ENCODE measurements at regions not wholly inside any gene's neighbourhood (a gene's known extent, or its start where the extent isn't known, plus 50 kb on each side); places are given as distances from the start of the nearest gene placed in this dataset.
A peak's percentile ranks its signal among the peaks of the same experiment; 100 is the strongest.
"Not testable (repeated sequence)": the region's sequence is repeated elsewhere in the genome, so short reads cannot be mapped to it uniquely, and the experiment has no call there.

- not testable (repeated sequence) for DNase-seq (ENCODE audit: low read depth, low spot score); H3K27ac ChIP-seq
Observed at GRCh38 chrX:95549552-95549951, 1135.1 kb upstream of the DIAPH2 start.

DNA sequence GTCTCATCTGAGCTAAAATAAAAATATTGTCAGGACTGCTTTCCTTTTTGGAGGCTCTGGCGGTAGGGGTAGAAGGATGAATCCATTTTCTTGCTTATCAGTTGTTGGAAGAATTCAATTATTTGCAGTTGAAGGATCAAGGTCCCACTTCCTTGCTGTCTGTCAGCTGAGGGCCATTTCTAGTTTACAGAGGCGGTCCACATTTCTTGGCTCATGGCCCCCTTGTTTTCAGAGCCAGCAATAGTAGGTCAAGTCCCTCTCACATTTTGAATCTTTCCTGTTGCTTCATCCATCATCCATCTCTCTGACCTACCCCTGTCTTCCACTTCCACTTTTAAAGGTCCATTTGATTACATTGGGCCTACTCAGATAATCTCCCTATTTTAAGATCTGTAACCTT is 1099.3 kb upstream of the DIAPH2 start:
- no peak for DNase-seq (ENCODE audit: low read depth, low spot score)
- H3K27ac ChIP-seq = no peak overlapping the region

- no peak for DNase-seq (ENCODE audit: low read depth, low spot score)
- no peak overlapping the region for H3K27ac ChIP-seq
Observed at GRCh38 chrX:95612350-95612749, 1072.3 kb upstream of the DIAPH2 start.

- no peak overlapping the region for H3K27ac ChIP-seq
- no peak for DNase-seq (ENCODE audit: low read depth, low spot score)
Observed at GRCh38 chrX:95622200-95622599, 1062.4 kb upstream of the DIAPH2 start.

DNA sequence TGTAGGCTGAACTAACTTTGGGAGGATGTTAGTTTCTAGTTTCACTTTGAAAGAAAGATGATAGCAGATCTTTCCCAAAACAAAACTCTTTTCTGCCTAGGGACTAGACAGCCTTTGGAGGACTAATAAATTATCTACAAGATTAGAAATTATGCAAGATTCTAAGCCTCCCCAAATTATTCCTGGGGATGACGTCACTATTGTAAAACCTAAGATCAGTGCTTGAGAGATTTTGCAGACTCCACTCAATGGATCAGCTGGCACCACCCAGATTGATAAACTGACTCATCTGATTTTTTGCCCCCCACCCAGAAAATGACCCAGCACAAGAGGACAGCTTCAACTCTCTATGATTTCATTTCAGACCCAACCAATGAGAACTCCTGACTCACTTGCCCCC is 1057.9 kb upstream of the DIAPH2 start:
- no peak overlapping the region for H3K27ac ChIP-seq
- no peak for DNase-seq (ENCODE audit: low read depth, low spot score)

DNA sequence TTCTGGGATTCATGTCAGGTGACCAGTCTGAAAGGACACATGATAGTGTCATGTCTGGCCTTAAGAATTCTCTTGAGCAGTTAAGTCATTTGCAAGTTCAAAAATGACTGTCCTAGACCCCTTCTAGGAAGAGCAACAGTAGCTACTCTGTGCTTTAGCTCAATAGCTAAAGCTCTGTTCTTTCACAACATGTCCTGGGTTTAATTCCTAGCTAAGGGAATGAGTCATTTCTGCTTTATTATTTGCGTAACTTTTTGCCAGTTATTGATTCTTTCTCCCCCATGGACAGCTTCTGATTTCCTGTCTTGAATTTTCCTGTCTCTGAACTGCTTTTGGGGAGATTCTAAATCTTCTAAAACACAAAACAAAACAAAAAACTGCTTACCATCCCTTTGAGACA is 1055.8 kb upstream of the DIAPH2 start:
- no peak for DNase-seq (ENCODE audit: low read depth, low spot score)
- H3K27ac ChIP-seq = no peak overlapping the region

DNA sequence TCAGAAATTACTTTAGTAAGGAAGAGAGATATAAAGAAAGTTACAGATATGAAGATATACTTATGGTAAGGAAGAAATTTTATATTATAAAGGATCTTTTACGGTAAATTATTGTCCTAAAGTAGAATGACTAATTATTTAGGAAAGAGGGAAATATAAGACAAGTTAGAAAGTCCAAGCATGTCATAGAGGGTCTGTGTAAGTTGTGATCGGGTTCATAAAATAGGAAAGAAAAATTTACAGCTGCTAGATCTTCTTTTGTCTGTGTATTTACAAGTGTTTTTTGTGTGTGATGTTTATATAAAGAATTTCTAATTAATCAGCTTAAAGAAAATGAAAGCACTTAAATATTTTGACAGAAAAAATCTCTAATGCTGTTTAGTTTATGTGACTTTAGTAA is 1054.9 kb upstream of the DIAPH2 start:
- DNase-seq (ENCODE audit: low read depth, low spot score) = no peak
- no peak overlapping the region for H3K27ac ChIP-seq

- H3K27ac ChIP-seq = no peak overlapping the region
Observed at GRCh38 chrX:95640226-95640625, 1044.4 kb upstream of the DIAPH2 start.

GRCh38 chrX:95645738-95646137 is 1038.9 kb upstream of the DIAPH2 start:
- DNase-seq (ENCODE audit: low read depth, low spot score) = no peak
- H3K27ac ChIP-seq = no peak overlapping the region

More at GRCh38 chrX:95640226-95640625, 1044.4 kb upstream of the DIAPH2 start:
- DNase-seq (ENCODE audit: low read depth, low spot score) = no peak

- no peak for DNase-seq (ENCODE audit: low read depth, low spot score)
- no peak overlapping the region for H3K27ac ChIP-seq
Observed at GRCh38 chrX:95662200-95662599, 1022.4 kb upstream of the DIAPH2 start.

DNA sequence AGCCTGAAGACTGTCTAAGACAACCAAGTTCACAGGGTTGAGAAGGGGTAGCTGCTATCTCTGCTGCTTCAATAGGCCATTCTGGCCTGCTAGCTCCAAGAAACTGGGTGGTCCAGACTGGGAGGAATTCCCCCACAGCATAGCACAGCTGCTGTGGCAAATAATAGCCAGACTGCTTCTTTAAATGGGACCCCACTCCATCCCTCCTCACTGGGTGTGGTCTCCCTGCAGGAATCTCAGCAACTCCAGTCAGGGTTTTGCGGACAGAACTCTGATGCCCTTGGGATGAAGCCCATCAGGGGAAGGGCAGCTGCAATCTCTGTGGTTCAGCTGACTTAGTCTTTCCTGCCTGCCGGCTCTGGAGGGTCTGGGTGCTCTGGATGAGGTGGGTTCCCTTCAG is 1018.6 kb upstream of the DIAPH2 start:
- H3K27ac ChIP-seq = no peak overlapping the region
- no peak for DNase-seq (ENCODE audit: low read depth, low spot score)

- H3K27ac ChIP-seq = peak overlapping the region; percentile 40
Observed at GRCh38 chrX:95675011-95675410, 1009.6 kb upstream of the DIAPH2 start.

GRCh38 chrX:95675794-95676193 is 1008.8 kb upstream of the DIAPH2 start:
- peak; percentile 53 for DNase-seq (ENCODE audit: low read depth, low spot score)
- peak overlapping the region; percentile 40 for H3K27ac ChIP-seq

More at GRCh38 chrX:95675011-95675410, 1009.6 kb upstream of the DIAPH2 start:
- no peak for DNase-seq (ENCODE audit: low read depth, low spot score)

DNA sequence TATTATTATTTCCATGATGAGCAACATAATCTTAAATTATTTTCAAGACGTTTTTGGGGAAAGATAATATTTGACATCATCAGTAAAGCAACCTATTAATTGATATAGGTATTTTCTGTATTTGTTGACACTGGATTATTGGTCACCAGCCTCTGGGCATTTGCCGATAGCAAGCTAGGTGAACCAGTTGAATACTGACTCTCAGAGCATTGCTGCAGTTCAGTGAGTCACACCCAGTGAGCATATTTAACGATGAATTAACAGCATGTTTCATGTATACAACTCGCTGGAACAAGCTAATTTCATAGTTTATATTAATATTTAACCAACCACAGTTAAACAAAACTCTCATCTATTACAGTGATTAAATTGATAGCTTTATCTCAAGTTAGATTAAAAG is 1006.0 kb upstream of the DIAPH2 start:
- DNase-seq (ENCODE audit: low read depth, low spot score) = peak; percentile 27
- H3K27ac ChIP-seq = peak overlapping the region; percentile 13

DNA sequence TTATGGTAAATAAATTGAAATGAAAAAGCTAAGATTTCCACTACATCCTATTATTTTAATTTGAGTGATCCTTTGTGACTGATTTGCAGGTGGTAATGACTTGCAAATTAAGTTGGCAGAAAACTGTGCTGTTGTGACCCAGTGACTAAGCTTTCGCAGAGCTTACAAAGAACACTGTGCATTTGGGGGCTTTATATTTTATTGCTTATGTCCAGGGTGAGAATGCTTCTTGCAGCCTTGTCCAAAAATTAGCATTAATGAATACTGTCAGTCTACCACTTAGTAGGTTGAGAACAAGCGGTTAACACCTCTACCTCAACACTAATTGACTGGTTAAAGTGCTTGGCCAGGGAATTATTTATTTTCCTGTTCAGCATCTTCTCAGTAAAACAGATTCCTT is 991.3 kb upstream of the DIAPH2 start:
- no peak overlapping the region for H3K27ac ChIP-seq
- no peak for DNase-seq (ENCODE audit: low read depth, low spot score)

DNA sequence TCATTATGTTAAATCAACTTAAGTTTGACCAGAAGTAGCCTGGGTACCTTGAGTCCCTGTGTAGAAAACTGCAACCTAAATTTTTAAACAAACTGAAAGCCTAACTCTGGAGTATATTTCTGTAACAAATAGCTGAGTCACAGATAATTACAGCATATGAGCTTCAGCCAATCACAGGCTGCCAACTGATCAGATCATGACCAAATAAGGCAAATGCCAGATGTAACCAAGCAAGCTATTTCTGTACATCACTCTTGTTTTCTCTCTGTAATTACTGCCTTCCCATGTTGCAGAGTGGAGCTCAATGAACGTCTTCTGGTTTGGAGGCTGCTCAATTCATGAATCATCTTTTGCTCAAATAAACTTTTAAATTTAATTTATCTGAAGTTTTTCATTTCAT is 980.9 kb upstream of the DIAPH2 start:
- DNase-seq (ENCODE audit: low read depth, low spot score) = no peak
- no peak overlapping the region for H3K27ac ChIP-seq

GRCh38 chrX:95716841-95717240 is 967.8 kb upstream of the DIAPH2 start:
- no peak for DNase-seq (ENCODE audit: low read depth, low spot score)
- no peak overlapping the region for H3K27ac ChIP-seq

- DNase-seq (ENCODE audit: low read depth, low spot score) = no peak
- no peak overlapping the region for H3K27ac ChIP-seq
Observed at GRCh38 chrX:95718746-95719145, 965.9 kb upstream of the DIAPH2 start.

GRCh38 chrX:95721011-95721410 is 963.6 kb upstream of the DIAPH2 start:
- H3K27ac ChIP-seq = no peak overlapping the region
- no peak for DNase-seq (ENCODE audit: low read depth, low spot score)

DNA sequence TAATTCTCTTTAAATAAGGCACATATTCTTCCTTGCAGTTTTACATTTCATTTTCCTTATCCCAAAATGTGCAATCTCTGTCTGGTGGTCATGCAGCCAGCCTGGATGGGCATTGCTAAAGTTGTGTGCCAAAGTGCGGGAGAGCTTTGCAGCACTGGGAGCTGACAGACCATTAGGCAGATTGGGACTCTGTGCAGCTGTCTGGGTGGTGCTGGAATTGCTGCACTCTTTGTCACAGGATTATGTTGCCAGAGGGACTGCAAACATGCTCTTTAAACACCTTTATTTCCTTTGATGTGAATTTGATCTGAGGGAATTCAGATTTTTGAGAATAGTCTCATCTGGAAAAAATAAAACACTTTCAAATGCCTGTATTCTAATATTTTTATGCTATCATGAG is 956.2 kb upstream of the DIAPH2 start:
- DNase-seq (ENCODE audit: low read depth, low spot score) = no peak
- H3K27ac ChIP-seq = no peak overlapping the region

GRCh38 chrX:95729401-95729800 is 955.2 kb upstream of the DIAPH2 start:
- DNase-seq (ENCODE audit: low read depth, low spot score) = no peak
- no peak overlapping the region for H3K27ac ChIP-seq

DNA sequence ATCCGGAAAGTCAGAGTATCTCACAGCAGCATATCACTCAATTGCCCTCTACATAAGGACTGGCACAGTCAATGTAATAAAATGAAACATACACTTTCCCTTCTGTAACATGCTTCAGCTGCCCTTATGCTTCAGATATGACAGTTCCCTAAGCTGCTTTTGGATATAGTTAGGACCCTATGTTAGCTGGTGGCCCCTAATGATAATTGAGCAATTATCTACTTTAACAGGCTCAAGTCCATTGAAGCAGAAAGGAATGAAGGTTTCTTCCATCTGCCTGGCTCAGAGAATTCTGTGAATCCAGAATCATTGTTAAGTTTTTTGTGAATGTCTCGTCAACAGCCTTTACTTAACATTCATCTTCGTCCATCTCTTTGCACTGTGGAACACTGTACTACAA is 951.2 kb upstream of the DIAPH2 start:
- no peak for DNase-seq (ENCODE audit: low read depth, low spot score)
- H3K27ac ChIP-seq = no peak overlapping the region

- no peak overlapping the region for H3K27ac ChIP-seq
- no peak for DNase-seq (ENCODE audit: low read depth, low spot score)
Observed at GRCh38 chrX:95754411-95754810, 930.2 kb upstream of the DIAPH2 start.

Measured in epithelial cell of prostate (primary cell).